HG03159 (cell line): ENCODE measurements at regions not wholly inside any gene's neighbourhood (a gene's known extent, or its start where the extent isn't known, plus 50 kb on each side); places are given as distances from the start of the nearest gene placed in this dataset.
A peak's percentile ranks its signal among the peaks of the same experiment; 100 is the strongest.
"Not testable (repeated sequence)": the region's sequence is repeated elsewhere in the genome, so short reads cannot be mapped to it uniquely, and the experiment has no call there.

Source experiments
- ATAC-seq: cut with Tn5 transposase; IDR thresholded peaks from one replicate; pipeline ENCODE4 v1.9.1; 2021; ENCODE audit warnings: mild to moderate bottlenecking, moderate library complexity; ENCODE audit not compliant: unreplicated experiment

DNA sequence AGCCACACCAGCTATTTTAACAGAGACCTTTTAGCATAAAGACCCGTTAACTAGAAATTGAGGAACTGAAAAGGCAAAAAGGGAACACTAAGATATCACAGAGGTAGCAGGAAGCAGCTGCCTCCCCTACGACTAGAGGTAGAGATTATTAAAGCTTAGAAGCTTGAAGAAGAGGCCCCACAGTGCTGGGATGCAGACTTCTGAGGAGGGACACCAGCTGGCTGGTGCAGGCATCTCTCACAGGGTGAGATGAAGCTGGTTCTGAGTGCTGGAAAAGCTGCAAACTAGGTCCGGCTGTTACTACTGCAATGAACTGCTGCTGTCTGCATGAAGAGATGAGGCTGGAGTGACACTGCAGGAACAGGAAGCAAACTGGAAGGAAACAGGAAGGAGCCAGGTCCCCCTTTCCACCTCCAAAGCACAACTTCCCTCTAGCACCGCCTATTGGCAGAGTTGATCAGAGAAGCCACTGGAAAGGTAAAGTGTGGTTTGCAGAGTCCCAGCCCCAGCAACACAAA lies 61.2 kb upstream of the MRPS9 start:
- ATAC-seq = peak; percentile 98

DNA sequence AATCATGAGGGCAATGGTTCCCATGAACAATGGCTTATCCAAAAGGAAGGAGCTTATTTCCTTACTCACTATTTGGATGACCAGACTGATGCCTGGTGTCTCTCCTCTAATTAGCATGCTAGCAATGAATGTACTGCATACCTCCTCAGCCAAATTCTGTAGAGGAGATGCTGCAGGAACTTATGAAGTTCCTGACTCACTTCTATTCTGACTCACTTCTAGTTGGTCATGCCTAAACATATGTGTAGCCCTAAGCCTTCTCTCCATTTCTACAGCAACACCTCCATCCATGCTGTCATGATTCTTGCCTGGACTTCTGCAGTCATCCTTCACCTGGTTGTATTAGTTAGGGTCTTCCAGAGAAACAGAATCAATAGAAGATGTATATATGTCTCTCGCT lies 59.9 kb upstream of the MRPS9 start:
- ATAC-seq = no peak

DNA sequence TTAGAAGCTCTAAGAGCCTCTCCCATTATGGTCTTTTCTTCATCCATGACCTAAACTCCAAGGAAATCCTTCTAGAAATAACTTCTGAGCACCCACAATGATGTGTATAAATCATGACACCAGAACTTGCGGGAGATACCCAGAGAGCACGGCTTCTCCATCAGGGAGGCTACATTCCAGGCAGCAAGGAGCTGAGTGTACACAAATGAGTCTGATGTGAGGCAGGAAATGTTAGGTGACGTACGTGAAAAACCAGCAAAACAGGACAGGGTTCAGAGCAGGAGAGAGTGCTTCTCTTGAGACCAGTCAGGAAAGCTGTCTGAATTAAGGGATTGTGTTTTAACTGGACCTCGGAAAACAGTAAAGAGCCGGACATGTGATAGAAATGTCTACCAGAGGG lies 58.1 kb upstream of the MRPS9 start:
- ATAC-seq = not testable (repeated sequence)

GRCh38 chr2:104982111-104982510 lies 55.8 kb upstream of the MRPS9 start:
- no peak for ATAC-seq
